Stimulated activated CD4-positive, alpha-beta T cell treated with anti-CD3 and anti-CD28 coated beads, Interleukin-4, amount 100 ng/mL, for 48 hours (primary cell): ENCODE measurements at regions not wholly inside any gene's neighbourhood (a gene's known extent, or its start where the extent isn't known, plus 50 kb on each side); places are given as distances from the start of the nearest gene placed in this dataset.

Experiments used
- DNase-seq, 2 donors: peaks; one replicate each; pipeline ENCODE4 v3.0.0-alpha.2; 2020; ENCODE audit warnings: low read depth in 2 of 2

DNA sequence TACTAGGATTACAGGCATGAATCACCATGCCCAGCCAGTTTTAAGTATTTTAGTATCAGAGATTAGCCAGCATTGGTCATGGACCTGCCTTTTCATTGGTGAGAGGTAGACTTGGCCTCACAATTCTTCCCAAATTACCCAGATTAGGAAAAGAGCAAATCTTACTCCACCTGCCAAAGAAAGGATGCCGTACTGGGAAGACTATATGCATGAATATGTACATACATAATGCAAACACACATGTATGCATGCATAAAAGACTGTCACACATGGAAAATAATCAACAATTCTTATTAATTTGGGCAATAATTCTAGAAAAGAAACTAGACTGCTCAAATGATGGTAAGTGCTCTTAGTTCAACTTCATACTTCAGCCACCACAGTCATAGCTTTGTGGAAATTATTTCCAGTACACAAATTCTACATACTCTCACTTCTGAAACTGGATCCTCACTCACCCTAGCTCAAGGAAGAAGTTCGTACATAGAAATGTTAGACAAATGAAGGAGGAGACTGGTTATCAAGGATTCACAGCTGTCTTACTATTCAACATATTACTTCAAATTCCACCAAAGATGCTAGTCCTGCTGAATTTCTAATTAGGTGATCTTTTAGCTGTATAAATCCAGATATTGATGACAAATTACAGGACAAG lies 73.7 kb downstream of the MINAR2 start:
- DNase-seq, result no peak

DNA sequence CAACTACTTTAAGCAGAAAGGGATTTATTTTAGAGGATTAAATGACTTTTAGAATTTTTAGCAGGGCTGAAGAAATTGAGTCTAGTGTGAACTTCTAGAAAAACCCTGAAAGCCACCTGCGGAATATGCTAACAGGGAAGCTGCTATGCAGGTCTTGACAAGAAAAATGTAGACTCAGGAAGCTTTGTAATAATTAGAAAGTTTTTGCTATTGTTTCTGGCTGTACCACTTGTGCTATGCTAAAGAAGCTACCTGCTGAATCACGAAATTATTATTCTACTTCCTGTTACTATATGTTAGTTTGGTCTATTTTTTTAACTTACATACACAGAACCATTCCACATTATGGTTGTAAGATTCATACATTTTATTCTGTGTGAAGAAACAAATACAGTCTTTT lies 74.0 kb upstream of the CHSY3 start:
- no peak for DNase-seq

DNA sequence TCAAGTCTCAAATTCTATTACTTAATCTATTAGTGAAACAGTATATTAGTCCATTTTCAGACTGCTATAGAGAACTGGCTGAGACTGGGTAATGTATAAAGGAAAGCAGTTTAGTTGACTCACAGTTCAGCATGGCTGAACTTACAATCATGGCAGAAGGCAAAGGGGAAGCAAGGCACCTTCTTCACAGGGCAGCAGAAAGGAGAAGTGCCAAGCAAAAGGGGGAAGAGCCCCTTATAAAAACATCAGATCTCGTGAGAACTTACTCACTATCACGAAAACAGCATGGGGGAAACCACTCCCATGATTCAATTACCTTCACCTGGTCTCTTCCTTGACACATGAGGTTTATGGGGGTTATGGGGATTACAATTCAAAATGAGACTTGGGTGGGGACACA lies 67.9 kb upstream of the CHSY3 start:
- DNase-seq, result no peak

DNA sequence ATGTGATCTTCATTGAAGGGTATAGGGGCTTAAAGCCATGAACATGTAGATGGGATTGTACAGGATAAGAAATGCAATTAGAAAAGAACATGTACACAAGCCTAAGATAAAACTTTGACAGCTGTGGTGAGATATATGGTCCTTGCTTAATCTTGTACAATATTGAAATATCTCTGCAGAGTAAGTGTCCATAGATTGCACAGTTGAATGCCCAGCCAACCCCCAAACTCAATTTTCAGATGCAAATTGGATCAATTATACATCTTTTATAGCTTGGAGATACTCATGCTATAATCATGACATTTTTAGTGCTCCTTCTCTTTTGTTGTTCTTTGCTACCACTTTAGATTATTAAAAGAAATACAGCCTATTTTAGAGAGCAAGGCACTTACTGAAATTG lies 59.5 kb upstream of the CHSY3 start:
- no peak for DNase-seq

DNA sequence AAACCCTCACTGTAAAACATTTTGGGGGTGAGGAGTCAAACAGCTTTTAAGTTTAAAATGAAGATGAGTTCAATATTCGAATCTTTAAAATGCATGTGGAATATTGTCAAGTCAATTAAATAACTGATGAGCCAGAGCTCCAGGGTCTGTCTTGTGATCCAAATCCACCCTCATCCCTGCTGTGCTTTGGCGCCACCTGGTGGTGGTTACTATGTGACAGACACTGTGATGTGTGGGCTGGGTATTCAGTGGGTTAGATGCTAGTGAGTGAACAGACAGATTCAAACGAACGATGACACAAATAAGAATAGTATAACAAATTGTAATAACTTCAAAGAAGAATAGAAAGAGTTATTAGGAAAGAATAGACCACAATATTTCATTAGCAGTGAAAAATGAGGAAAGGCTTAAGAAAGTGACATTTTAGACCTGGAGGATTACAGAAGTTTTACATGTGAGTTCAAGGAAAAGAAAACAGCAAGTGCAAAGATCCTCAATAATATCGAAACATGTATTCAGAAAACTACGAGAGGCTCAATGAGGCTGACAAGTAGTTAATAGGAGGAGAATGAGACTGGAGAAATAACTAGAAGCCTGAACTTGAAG lies 51.4 kb upstream of the CHSY3 start:
- DNase-seq, result peak; percentile 71 to 82

DNA sequence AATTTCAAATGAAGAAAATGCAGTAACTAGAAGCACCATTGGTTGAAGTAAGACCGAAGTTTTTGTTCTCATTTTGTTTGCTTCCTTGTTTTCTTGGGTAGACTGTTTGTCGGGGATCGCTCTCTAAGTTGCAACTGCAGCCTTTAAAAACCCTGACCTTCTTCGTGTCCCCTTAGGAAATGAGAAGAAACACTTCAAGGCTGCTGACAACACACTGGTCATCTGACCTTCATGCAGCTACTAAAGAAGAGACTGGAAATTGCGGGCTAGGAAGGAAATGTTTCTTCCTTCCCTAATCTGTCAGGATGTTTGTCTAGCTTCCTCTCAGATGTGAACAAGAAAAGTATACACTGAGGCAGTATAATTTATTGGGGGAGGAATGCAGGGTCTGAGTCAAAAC lies 50.7 kb upstream of the CHSY3 start:
- no peak for DNase-seq
